Esophagus muscularis mucosa (tissue), 3 donors: ENCODE measurements at regions not wholly inside any gene's neighbourhood (a gene's known extent, or its start where the extent isn't known, plus 50 kb on each side); places are given as distances from the start of the nearest gene placed in this dataset.

Experiments used
- POLR2A ChIP-seq: fragments of 450-650 bp; IDR thresholded peaks from one replicate; pipeline ENCODE4 v1.6.1; 2017; ENCODE audit warnings: antibody characterized with exemption, moderate library complexity, mild to moderate bottlenecking, low read depth
- POLR2AphosphoS5 ChIP-seq, 2 donors: sonication (generic); formaldehyde crosslinking; IDR thresholded peaks; one replicate each; pipeline ENCODE4 v1.6.1; 2017; ENCODE audit warnings: antibody characterized with exemption in 2 of 2
- TF ChIP-seq, protein P1 (sequence below), 3 experiments: fragments of 200-600 bp in 2 of 3; fragments of 450-650 bp in 1 of 3; sonication (generic) in 2 of 3; IDR thresholded peaks; one replicate each; pipeline ENCODE4 v1.5.1; 2017 to 2019; ENCODE audit warnings: antibody characterized with exemption in 3 of 3, mild to moderate bottlenecking in 2 of 3, moderate library complexity in 1 of 3

DNA sequence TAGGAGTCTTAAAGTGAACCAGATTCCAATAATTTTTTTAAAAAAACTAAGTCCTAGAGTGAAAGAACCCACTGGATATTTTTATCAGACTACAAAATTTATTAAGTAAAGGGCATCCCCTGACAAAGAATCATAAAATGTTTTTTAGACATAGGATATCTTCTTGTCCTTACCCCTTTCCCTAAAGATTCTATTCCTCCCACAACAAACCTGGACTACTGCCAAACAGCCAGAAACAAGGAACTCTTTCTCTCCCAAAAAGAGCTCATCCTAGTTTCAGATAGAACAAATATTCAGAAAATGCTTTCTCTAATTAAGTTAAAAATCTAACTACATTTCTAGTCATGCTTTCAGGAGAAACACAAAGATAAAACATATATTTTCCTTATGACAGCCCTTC is 327.1 kb downstream of the FAM181B start:
- no peak for TF ChIP-seq POLR2AphosphoS5 (IDR thresholded peaks at IDR 0.05)
- TF ChIP-seq POLR2A: no peak
- TF ChIP-seq, protein P1, sequence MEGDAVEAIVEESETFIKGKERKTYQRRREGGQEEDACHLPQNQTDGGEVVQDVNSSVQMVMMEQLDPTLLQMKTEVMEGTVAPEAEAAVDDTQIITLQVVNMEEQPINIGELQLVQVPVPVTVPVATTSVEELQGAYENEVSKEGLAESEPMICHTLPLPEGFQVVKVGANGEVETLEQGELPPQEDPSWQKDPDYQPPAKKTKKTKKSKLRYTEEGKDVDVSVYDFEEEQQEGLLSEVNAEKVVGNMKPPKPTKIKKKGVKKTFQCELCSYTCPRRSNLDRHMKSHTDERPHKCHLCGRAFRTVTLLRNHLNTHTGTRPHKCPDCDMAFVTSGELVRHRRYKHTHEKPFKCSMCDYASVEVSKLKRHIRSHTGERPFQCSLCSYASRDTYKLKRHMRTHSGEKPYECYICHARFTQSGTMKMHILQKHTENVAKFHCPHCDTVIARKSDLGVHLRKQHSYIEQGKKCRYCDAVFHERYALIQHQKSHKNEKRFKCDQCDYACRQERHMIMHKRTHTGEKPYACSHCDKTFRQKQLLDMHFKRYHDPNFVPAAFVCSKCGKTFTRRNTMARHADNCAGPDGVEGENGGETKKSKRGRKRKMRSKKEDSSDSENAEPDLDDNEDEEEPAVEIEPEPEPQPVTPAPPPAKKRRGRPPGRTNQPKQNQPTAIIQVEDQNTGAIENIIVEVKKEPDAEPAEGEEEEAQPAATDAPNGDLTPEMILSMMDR (IDR thresholded peaks at IDR 0.05): no peak
